SK-N-SH (cell line): ENCODE measurements at regions not wholly inside any gene's neighbourhood (a gene's known extent, or its start where the extent isn't known, plus 50 kb on each side); places are given as distances from the start of the nearest gene placed in this dataset.

Experiments used
- CTCF ChIA-PET: fragments of 300-600, 350-600 bp; formaldehyde crosslinking; extraction: SDS; loops from one replicate; lab custom pipeline; 2021; lab: Yijun Ruan, JAX
- POLR2A ChIA-PET: fragments of 350-600 bp; sonication (Branson Sonifier 250); formaldehyde crosslinking; extraction: SDS; loops from one replicate; lab custom pipeline; 2020; ENCODE audit warnings: antibody characterized with exemption, inconsistent platforms; lab: Yijun Ruan, JAX
- DNase-seq: peaks from one replicate; pipeline ENCODE4 v3.0.0; 2012
- H2AFZ ChIP-seq: fragments of 200-600 bp; sonication (generic); 2 replicates; pipeline ENCODE4 v1.8.1; 2016; ENCODE audit warnings: antibody characterized with exemption, mild to moderate bottlenecking, low read depth
- H3F3A ChIP-seq: fragments of 200-600 bp; sonication (generic); replicated peaks from 2 replicates; pipeline ENCODE3; 2016; ENCODE audit warnings: antibody characterized with exemption, mild to moderate bottlenecking; ENCODE audit not compliant: insufficient read depth
- H3K27ac ChIP-seq, 2 experiments: fragments of 200-500 bp in 1 of 2; fragments of 200-600 bp in 1 of 2; sonication (Bioruptor generic) in 1 of 2; sonication (generic), shearing (Covaris generic) in 1 of 2; 2 replicates each; pipeline versions ENCODE4 v1.5.1 to v1.6.1; 2014 to 2016; ENCODE audit warnings: low read depth in 2 of 2, inconsistent platforms in 1 of 2, low read length in 1 of 2, mild to moderate bottlenecking in 1 of 2, mixed read lengths in 1 of 2
- H3K27me3 ChIP-seq: fragments of 200-600 bp; sonication (generic), shearing (Covaris generic); 2 replicates; pipeline ENCODE4 v1.6.1; 2016; ENCODE audit warnings: mixed run types; ENCODE audit not compliant: insufficient read depth
- H3K36me3 ChIP-seq, 2 experiments: fragments of 200-500 bp in 1 of 2; fragments of 200-600 bp in 1 of 2; sonication (Bioruptor generic) in 1 of 2; sonication (generic) in 1 of 2; replicated peaks in 1 of 2; 2 replicates each; pipeline versions ENCODE3 to v1.5.1; 2014 to 2016; ENCODE audit warnings: low read length in 1 of 2, mild to moderate bottlenecking in 1 of 2; ENCODE audit not compliant: insufficient read depth in 2 of 2, control insufficient read depth in 1 of 2
- H3K4me1 ChIP-seq, 2 experiments: fragments of 200-500 bp in 1 of 2; fragments of 200-600 bp in 1 of 2; sonication (Bioruptor generic) in 1 of 2; sonication (generic), shearing (Covaris generic) in 1 of 2; 2 replicates each; pipeline versions ENCODE4 v1.5.1 to v1.6.1; 2014 to 2016; ENCODE audit warnings: low read depth in 1 of 2, low read length in 1 of 2, mixed run types in 1 of 2; ENCODE audit not compliant: insufficient read depth in 2 of 2, control insufficient read depth in 1 of 2
- H3K4me2 ChIP-seq: fragments of 200-600 bp; sonication (generic), shearing (Covaris generic); 2 replicates; pipeline ENCODE4 v1.6.1; 2017; ENCODE audit warnings: mixed run types
- H3K4me3 ChIP-seq, 2 experiments: fragments of 200-500 bp in 1 of 2; fragments of 200-600 bp in 1 of 2; sonication (Bioruptor generic) in 1 of 2; sonication (generic), shearing (Covaris generic) in 1 of 2; 2 replicates each; pipeline versions ENCODE4 v1.5.1 to v1.8.1; 2014 to 2016; ENCODE audit warnings: low read depth in 2 of 2, inconsistent platforms in 1 of 2, low read length in 1 of 2, mild to moderate bottlenecking in 1 of 2, mixed read lengths in 1 of 2, moderate library complexity in 1 of 2
- H3K79me2 ChIP-seq: fragments of 200-600 bp; sonication (generic); 2 replicates; pipeline ENCODE4 v1.8.1; 2017; ENCODE audit warnings: mild to moderate bottlenecking; ENCODE audit not compliant: insufficient read depth
- H3K9ac ChIP-seq: fragments of 200-600 bp; sonication (generic); 2 replicates; pipeline ENCODE4 v1.6.1; 2017; ENCODE audit warnings: mixed run types
- H3K9me2 ChIP-seq: fragments of 200-600 bp; sonication (generic); 2 replicates; pipeline ENCODE4 v1.6.1; 2017; ENCODE audit warnings: mixed run types
- H3K9me3 ChIP-seq: fragments of 200-600 bp; sonication (generic); 2 replicates; pipeline ENCODE4 v1.6.1; 2017; ENCODE audit warnings: mixed run types, mild to moderate bottlenecking, moderate library complexity
- H4K20me1 ChIP-seq: fragments of 200-600 bp; sonication (generic); 2 replicates; pipeline ENCODE4 v1.6.1; 2017; ENCODE audit warnings: mild to moderate bottlenecking, mixed run types; ENCODE audit not compliant: insufficient read depth
- ELF1 ChIP-seq: IDR thresholded peaks from 2 replicates; pipeline ENCODE4 v1.4.0; 2012
- EZH2phosphoT487 ChIP-seq: fragments of 200-600 bp; sonication (generic); IDR thresholded peaks from 2 replicates; pipeline ENCODE4 v1.6.1; 2017; ENCODE audit warnings: low read depth, mixed run types, mild to moderate bottlenecking, antibody characterized with exemption, moderate library complexity, borderline replicate concordance
- FOXJ3 ChIP-seq: sonication (generic); formaldehyde crosslinking; IDR thresholded peaks from 2 replicates; pipeline ENCODE4 v1.5.1; 2020; ENCODE audit warnings: mild to moderate bottlenecking, missing genetic modification reagents
- MAX ChIP-seq: IDR thresholded peaks from 2 replicates; pipeline ENCODE4 v1.4.0; 2012; ENCODE audit warnings: low read depth
- MEF2A ChIP-seq: IDR thresholded peaks from 2 replicates; pipeline ENCODE4 v1.4.0; 2012; ENCODE audit warnings: low read depth, borderline replicate concordance
- NFIC ChIP-seq: IDR thresholded peaks from 2 replicates; pipeline ENCODE4 v1.4.0; 2012; ENCODE audit warnings: borderline replicate concordance
- NRF1 ChIP-seq: IDR thresholded peaks from 2 replicates; pipeline ENCODE4 v1.6.1; 2012; ENCODE audit warnings: low read depth, mild to moderate bottlenecking, low read length
- RCOR1 ChIP-seq: fragments of 150-350 bp; IDR thresholded peaks from 2 replicates; pipeline ENCODE4 v1.6.1; 2017; ENCODE audit warnings: antibody characterized with exemption, low read length
- RFX5 ChIP-seq: IDR thresholded peaks from 2 replicates; pipeline ENCODE4 v1.6.1; 2012; ENCODE audit warnings: mild to moderate bottlenecking, improper control_type of control experiment, low read length
- RXRA ChIP-seq: IDR thresholded peaks from 2 replicates; pipeline ENCODE4 v1.4.0; 2012; ENCODE audit warnings: low read depth, mild to moderate bottlenecking, borderline replicate concordance
- SIN3A ChIP-seq: IDR thresholded peaks from 2 replicates; pipeline ENCODE4 v1.6.1; 2012; ENCODE audit warnings: low read depth, mild to moderate bottlenecking, low read length, moderate library complexity, borderline replicate concordance
- SMC3 ChIP-seq: IDR thresholded peaks from 2 replicates; pipeline ENCODE4 v1.6.1; 2012; ENCODE audit warnings: low read depth, low read length, improper control_type of control experiment
- TCF12 ChIP-seq: IDR thresholded peaks from 2 replicates; pipeline ENCODE4 v1.4.0; 2012
- YY1 ChIP-seq: IDR thresholded peaks from 2 replicates; pipeline ENCODE4 v1.4.0; 2012; ENCODE audit warnings: low read depth, mild to moderate bottlenecking
- WGBS: methylation state at CpG from one replicate; pipeline ENCODE4 v1.1.6; 2017; ENCODE audit warnings: low lambda C conversion rate; 5-methylcytosine and 5-hydroxymethylcytosine counted together
- TF ChIP-seq, protein P1 (sequence below): fragments of 200-600 bp; sonication (generic); IDR thresholded peaks from 2 replicates; pipeline ENCODE4 v1.6.1; 2017; ENCODE audit warnings: antibody characterized with exemption, mild to moderate bottlenecking, moderate library complexity
- TF ChIP-seq, protein P2 (sequence below): IDR thresholded peaks from 2 replicates; pipeline ENCODE4; 2012
- TF ChIP-seq, protein P3 (sequence below): IDR thresholded peaks from 2 replicates; pipeline ENCODE4 v1.6.1; 2012; ENCODE audit warnings: mild to moderate bottlenecking, low read depth, low read length, moderate library complexity

DNA sequence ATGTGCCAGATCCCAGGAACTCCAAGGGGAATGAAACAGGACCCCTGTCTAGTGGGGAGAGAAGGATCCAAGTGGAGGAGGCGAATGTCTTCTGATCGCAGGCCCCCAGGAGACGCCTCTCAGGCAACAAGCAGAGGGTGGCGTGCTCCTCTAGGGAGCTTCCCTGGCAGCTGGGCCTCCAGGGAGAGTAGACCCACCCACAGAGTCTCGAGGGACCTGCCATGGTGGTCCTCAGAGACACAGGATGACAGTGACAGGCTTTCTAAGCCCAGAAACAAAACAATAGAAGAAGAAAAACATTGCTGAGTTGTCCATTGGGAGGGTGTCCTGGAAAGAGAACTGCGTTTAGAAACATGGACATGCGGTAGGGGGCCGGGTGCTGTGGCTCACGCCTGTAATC lies 140.6 kb upstream of the MAP1LC3B2 start:
- no peak overlapping the region for H3K9ac ChIP-seq
- no peak overlapping the region for H3K27ac ChIP-seq
- no peaks in the 10 kb centered on the region for H3K79me2 ChIP-seq
- peaks cover 0 to 3% of the 10 kb centered on the region in 2 experiments; a peak in 1 of 4 replicates for H3K4me1 ChIP-seq
- H3K9me3 ChIP-seq, result no peaks in the 10 kb centered on the region
- TF ChIP-seq SMC3 (no peak), RXRA (no peak), SIN3A (no peak), RFX5 (no peak), FOXJ3 (CRISPR knock-in tag) (no peak), RCOR1 (no peak), NFIC (no peak), ELF1 (no peak), EZH2phosphoT487 (no peak), NRF1 (no peak), MEF2A (no peak), TCF12 (no peak), MAX (no peak), YY1 (no peak)
- TF ChIP-seq, protein P1, sequence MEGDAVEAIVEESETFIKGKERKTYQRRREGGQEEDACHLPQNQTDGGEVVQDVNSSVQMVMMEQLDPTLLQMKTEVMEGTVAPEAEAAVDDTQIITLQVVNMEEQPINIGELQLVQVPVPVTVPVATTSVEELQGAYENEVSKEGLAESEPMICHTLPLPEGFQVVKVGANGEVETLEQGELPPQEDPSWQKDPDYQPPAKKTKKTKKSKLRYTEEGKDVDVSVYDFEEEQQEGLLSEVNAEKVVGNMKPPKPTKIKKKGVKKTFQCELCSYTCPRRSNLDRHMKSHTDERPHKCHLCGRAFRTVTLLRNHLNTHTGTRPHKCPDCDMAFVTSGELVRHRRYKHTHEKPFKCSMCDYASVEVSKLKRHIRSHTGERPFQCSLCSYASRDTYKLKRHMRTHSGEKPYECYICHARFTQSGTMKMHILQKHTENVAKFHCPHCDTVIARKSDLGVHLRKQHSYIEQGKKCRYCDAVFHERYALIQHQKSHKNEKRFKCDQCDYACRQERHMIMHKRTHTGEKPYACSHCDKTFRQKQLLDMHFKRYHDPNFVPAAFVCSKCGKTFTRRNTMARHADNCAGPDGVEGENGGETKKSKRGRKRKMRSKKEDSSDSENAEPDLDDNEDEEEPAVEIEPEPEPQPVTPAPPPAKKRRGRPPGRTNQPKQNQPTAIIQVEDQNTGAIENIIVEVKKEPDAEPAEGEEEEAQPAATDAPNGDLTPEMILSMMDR, result no peak
- TF ChIP-seq, protein P2, sequence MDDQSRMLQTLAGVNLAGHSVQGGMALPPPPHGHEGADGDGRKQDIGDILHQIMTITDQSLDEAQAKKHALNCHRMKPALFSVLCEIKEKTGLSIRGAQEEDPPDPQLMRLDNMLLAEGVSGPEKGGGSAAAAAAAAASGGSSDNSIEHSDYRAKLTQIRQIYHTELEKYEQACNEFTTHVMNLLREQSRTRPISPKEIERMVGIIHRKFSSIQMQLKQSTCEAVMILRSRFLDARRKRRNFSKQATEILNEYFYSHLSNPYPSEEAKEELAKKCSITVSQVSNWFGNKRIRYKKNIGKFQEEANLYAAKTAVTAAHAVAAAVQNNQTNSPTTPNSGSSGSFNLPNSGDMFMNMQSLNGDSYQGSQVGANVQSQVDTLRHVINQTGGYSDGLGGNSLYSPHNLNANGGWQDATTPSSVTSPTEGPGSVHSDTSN, result no peak
- TF ChIP-seq, protein P3, sequence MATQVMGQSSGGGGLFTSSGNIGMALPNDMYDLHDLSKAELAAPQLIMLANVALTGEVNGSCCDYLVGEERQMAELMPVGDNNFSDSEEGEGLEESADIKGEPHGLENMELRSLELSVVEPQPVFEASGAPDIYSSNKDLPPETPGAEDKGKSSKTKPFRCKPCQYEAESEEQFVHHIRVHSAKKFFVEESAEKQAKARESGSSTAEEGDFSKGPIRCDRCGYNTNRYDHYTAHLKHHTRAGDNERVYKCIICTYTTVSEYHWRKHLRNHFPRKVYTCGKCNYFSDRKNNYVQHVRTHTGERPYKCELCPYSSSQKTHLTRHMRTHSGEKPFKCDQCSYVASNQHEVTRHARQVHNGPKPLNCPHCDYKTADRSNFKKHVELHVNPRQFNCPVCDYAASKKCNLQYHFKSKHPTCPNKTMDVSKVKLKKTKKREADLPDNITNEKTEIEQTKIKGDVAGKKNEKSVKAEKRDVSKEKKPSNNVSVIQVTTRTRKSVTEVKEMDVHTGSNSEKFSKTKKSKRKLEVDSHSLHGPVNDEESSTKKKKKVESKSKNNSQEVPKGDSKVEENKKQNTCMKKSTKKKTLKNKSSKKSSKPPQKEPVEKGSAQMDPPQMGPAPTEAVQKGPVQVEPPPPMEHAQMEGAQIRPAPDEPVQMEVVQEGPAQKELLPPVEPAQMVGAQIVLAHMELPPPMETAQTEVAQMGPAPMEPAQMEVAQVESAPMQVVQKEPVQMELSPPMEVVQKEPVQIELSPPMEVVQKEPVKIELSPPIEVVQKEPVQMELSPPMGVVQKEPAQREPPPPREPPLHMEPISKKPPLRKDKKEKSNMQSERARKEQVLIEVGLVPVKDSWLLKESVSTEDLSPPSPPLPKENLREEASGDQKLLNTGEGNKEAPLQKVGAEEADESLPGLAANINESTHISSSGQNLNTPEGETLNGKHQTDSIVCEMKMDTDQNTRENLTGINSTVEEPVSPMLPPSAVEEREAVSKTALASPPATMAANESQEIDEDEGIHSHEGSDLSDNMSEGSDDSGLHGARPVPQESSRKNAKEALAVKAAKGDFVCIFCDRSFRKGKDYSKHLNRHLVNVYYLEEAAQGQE, result no peak
- ChIA-PET POLR2A (no interaction called here), CTCF (no interaction called here)
- 88% methylated on average over 9 of the region's 9 CpGs for WGBS
- no peak overlapping the region for H2AFZ ChIP-seq
- no peak for DNase-seq
- no peak overlapping the region for H3K4me2 ChIP-seq
- no peaks in the 10 kb centered on the region for H3K27me3 ChIP-seq
- H3K4me3 ChIP-seq, result no peak overlapping the region
- no peaks in the 10 kb centered on the region for H3K9me2 ChIP-seq
- H3F3A ChIP-seq, result peaks cover 2% of the 10 kb centered on the region
- no peaks in the 10 kb centered on the region for H3K36me3 ChIP-seq
- H4K20me1 ChIP-seq, result no peaks in the 10 kb centered on the region
